CD8-positive, alpha-beta memory T cell (primary cell): ENCODE measurements at regions not wholly inside any gene's neighbourhood (a gene's known extent, or its start where the extent isn't known, plus 50 kb on each side); places are given as distances from the start of the nearest gene placed in this dataset.

Experiments used
- CTCF ChIA-PET: fragments of 350-600 bp; sonication (Branson Sonifier 250); formaldehyde crosslinking; loops from one replicate; lab custom pipeline; 2021; ENCODE audit warnings: antibody characterized with exemption; lab: Charles Lee
- POLR2A ChIA-PET: fragments of 350-600 bp; sonication (Branson Sonifier 250); formaldehyde crosslinking; loops from one replicate; lab custom pipeline; 2021; ENCODE audit warnings: antibody characterized with exemption; lab: Charles Lee
- DNase-seq, 5 donors: peaks; one replicate each; pipeline versions ENCODE4 v3.0.0 to v3.0.0-alpha.2; 2020 to 2022; ENCODE audit warnings: mixed read lengths in 1 of 5
- H3K27ac ChIP-seq: one replicate; pipeline ENCODE4 v1.7.0; 2013; ENCODE audit warnings: low read depth, mild to moderate bottlenecking, low read length, moderate library complexity
- H3K27me3 ChIP-seq: 2 replicates; pipeline ENCODE4 v1.7.0; 2013; ENCODE audit warnings: low read length, mild to moderate bottlenecking; ENCODE audit not compliant: insufficient read depth, poor library complexity, severe bottlenecking
- H3K36me3 ChIP-seq: 2 replicates; pipeline ENCODE4 v1.7.0; 2013; ENCODE audit warnings: mild to moderate bottlenecking, low read length, moderate library complexity; ENCODE audit not compliant: insufficient read depth
- H3K4me1 ChIP-seq: 2 replicates; pipeline ENCODE4 v1.7.0; 2013; ENCODE audit warnings: mild to moderate bottlenecking, low read length, moderate library complexity; ENCODE audit not compliant: insufficient read depth
- H3K4me3 ChIP-seq: 2 replicates; pipeline ENCODE4 v1.7.0; 2013; ENCODE audit warnings: mild to moderate bottlenecking, low read length
- H3K9me3 ChIP-seq: 2 replicates; pipeline ENCODE4 v1.7.0; 2013; ENCODE audit warnings: mild to moderate bottlenecking, low read length
- H3K27ac Mint-ChIP-seq, 8 donors: one replicate each; pipeline ENCODE4 v1.8.0; 2020 to 2021; ENCODE audit warnings: mixed read lengths in 8 of 8, mild to moderate bottlenecking in 6 of 8, inconsistent platforms in 3 of 8, moderate library complexity in 3 of 8
- H3K27me3 Mint-ChIP-seq, 2 donors: one replicate each; pipeline ENCODE4 v1.8.0; 2020 to 2021; ENCODE audit warnings: mixed read lengths in 2 of 2, mild to moderate bottlenecking in 1 of 2, moderate library complexity in 1 of 2
- H3K36me3 Mint-ChIP-seq, 3 donors: one replicate each; pipeline ENCODE4 v1.8.0; 2020 to 2021; ENCODE audit warnings: mixed read lengths in 3 of 3, inconsistent platforms in 1 of 3, mild to moderate bottlenecking in 1 of 3
- H3K4me1 Mint-ChIP-seq, 3 donors: one replicate each; pipeline ENCODE4 v1.8.0; 2020 to 2021; ENCODE audit warnings: mixed read lengths in 3 of 3, inconsistent platforms in 1 of 3, mild to moderate bottlenecking in 1 of 3
- H3K4me3 Mint-ChIP-seq, 7 donors: one replicate each; pipeline ENCODE4 v1.8.0; 2020 to 2021; ENCODE audit warnings: mixed read lengths in 7 of 7, mild to moderate bottlenecking in 6 of 7, moderate library complexity in 4 of 7, inconsistent platforms in 2 of 7
- H3K9me3 Mint-ChIP-seq, 5 donors: one replicate each; pipeline ENCODE4 v1.8.0; 2020 to 2022; ENCODE audit warnings: mixed read lengths in 5 of 5, mild to moderate bottlenecking in 3 of 5, moderate library complexity in 2 of 5, inconsistent platforms in 1 of 5

DNA sequence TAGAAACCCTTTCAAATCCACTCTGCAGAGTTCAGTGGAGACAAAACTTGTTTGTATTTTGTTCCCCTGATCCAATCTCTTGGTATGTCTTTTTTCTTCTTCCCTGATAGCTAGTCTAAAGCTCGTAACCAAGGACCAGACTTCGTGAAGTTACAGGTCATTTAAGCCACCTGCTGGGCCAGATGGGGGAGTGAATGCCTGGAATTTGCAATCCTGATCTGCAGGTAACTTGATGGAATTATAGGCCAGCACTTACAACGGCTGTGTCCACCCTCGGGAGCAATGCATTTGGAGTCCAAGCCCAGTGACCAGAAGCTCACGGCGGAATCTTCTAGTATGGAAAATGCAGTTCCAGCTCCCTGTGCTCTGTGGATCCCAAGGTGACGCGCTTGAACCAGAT is 566.9 kb downstream of the TCERG1L start:
- H3K36me3 Mint-ChIP-seq, result no peaks in the 10 kb centered on the region
- CTCF ChIA-PET, result no interaction called here
- POLR2A ChIA-PET, result no interaction called here
- Histone ChIP-seq H3K9me3 (no peaks in the 10 kb centered on the region), H3K4me1 (no peaks in the 10 kb centered on the region), H3K27ac (no peak overlapping the region), H3K27me3 (no peaks in the 10 kb centered on the region), H3K36me3 (no peaks in the 10 kb centered on the region), H3K4me3 (no peak overlapping the region)
- peaks cover 0 to 3% (median under 1%) of the 10 kb centered on the region in 5 donors for H3K9me3 Mint-ChIP-seq
- H3K27ac Mint-ChIP-seq, result no peak overlapping the region
- no peak for DNase-seq
- no peaks in the 10 kb centered on the region for H3K27me3 Mint-ChIP-seq
- no peak overlapping the region for H3K4me3 Mint-ChIP-seq
- no peaks in the 10 kb centered on the region for H3K4me1 Mint-ChIP-seq

DNA sequence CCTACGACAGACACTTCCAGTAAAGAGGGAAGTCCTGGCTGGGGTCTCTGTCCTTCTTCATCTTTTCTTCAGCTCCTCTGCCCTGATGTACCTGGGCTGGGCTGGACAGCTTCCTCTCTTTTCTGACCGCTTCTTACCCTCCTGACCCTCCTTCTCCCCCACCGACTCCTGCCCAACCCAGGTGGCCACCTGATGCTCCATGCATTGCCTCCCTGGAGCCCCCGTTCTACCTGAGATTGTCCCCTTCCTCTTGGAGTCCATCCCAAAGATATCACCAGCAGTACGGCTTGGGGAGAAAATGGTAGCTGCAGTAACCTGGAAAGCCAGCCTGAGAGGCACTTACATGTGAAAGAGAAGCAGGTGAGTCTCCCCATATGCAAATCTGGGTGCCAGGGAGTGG is 566.3 kb downstream of the TCERG1L start:
- Histone ChIP-seq H3K4me3 (no peak overlapping the region), H3K36me3 (no peaks in the 10 kb centered on the region), H3K27ac (no peak overlapping the region), H3K27me3 (no peaks in the 10 kb centered on the region), H3K4me1 (no peaks in the 10 kb centered on the region), H3K9me3 (no peaks in the 10 kb centered on the region)
- ChIA-PET CTCF (no interaction called here), POLR2A (no interaction called here)
- Mint-ChIP-seq H3K27me3 (no peaks in the 10 kb centered on the region), H3K36me3 (no peaks in the 10 kb centered on the region), H3K4me1 (no peaks in the 10 kb centered on the region), H3K9me3 (peaks cover 0 to 4% (median 2%) of the 10 kb centered on the region in 5 donors), H3K27ac (no peak overlapping the region), H3K4me3 (no peak overlapping the region)
- no peak for DNase-seq

DNA sequence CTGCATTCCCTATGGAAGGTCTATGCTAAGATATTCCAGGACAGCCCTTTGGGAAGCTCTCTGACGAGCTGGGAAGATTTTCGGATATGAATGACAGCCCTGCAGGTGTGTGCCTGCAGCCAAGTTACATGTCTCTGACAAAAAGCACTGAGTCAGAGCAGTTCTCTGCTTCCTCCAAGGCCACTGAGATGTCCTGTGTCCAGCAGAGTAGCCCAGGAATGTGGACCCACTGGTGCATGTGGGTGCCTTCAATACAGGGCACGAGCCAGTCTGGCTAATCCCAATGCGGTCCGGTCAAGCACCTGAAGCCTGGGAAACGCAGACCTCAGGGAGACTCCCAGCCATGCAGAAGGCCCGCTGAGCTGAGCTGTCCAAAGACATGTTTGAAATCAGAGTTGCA is 565.7 kb downstream of the TCERG1L start:
- Mint-ChIP-seq H3K27ac (no peak overlapping the region), H3K27me3 (no peaks in the 10 kb centered on the region), H3K4me3 (no peak overlapping the region), H3K4me1 (no peaks in the 10 kb centered on the region), H3K9me3 (peaks cover 0 to 4% (median 2%) of the 10 kb centered on the region in 5 donors), H3K36me3 (no peaks in the 10 kb centered on the region)
- Histone ChIP-seq H3K4me3 (no peak overlapping the region), H3K27me3 (no peaks in the 10 kb centered on the region), H3K36me3 (no peaks in the 10 kb centered on the region), H3K9me3 (no peaks in the 10 kb centered on the region), H3K4me1 (no peaks in the 10 kb centered on the region), H3K27ac (no peak overlapping the region)
- ChIA-PET POLR2A (no interaction called here), CTCF (no interaction called here)
- DNase-seq, result no peak

DNA sequence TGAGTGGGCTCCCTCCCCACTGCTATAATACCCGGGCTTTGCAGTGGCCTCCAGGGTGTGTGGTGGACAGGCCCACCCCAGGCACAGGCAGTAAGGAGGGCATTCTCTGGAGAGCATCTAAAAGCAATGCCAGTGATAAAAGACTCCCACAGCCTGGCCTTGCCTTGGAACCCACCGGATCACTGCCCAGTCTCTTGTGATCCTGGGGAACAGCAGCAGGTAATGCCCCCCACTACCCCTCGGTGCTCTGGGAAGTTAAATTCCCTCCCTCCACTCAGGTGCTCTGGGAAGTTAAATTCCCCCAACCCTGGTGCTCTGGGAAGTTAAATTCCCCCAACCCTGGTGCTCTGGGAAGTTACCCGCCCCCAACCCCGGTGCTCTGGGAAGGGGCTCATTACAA is 565.2 kb downstream of the TCERG1L start:
- Mint-ChIP-seq H3K9me3 (peaks cover 0 to 4% (median 2%) of the 10 kb centered on the region in 5 donors), H3K36me3 (no peaks in the 10 kb centered on the region), H3K4me3 (no peak overlapping the region), H3K27ac (no peak overlapping the region), H3K4me1 (no peaks in the 10 kb centered on the region), H3K27me3 (no peaks in the 10 kb centered on the region)
- H3K4me1 ChIP-seq, result no peaks in the 10 kb centered on the region
- H3K27ac ChIP-seq, result no peak overlapping the region
- no peak for DNase-seq
- H3K9me3 ChIP-seq, result no peaks in the 10 kb centered on the region
- H3K4me3 ChIP-seq, result no peak overlapping the region
- ChIA-PET POLR2A (no interaction called here), CTCF (no interaction called here)
- no peaks in the 10 kb centered on the region for H3K36me3 ChIP-seq
- no peaks in the 10 kb centered on the region for H3K27me3 ChIP-seq

DNA sequence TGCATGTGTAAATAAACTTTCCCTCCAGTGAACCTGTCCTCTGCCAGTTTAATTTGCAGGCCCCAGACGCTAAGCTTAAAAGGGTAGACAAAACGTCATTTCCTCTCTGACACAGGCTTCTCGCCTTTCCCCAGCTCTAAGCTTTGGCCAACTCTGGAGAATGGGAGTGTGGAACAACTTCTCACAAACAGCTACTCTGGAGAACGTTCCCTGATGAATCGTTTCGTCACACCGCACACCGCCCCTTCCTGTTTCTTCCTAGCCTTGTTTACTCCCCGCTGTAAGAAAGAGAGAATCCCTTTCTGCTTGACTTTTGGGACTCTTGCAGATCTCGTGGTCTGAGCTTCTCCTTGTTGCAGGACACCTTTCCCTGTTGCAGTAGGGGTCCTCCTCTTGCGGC is 564.2 kb downstream of the TCERG1L start:
- CTCF ChIA-PET, result no interaction called here
- POLR2A ChIA-PET, result no interaction called here

DNA sequence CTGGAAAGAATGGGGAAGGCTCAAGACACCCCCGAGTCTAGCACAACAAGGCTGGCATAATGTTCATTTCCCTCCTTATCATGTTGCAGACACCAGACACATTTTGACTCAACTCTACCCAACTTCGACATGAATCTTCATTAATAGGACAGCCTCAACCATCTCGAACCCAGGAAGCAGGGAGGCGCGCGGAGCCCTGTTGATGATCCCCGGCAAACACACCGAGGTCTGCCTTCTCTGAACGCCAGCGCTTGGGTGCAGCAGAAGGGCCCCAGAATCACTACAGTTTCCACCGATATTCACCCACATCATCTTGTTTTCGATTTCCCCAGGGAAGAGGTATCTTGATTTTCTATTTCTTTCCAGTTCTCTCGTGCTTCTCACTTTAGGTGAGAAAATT is 563.6 kb downstream of the TCERG1L start:
- CTCF ChIA-PET, result no interaction called here
- Mint-ChIP-seq H3K36me3 (no peaks in the 10 kb centered on the region), H3K27ac (no peak overlapping the region)

More for the DNA sequence above, 564.2 kb downstream of the TCERG1L start:
- no peaks in the 10 kb centered on the region for H3K4me1 Mint-ChIP-seq
- H3K27me3 Mint-ChIP-seq, result no peaks in the 10 kb centered on the region
- H3K36me3 ChIP-seq, result no peaks in the 10 kb centered on the region
- H3K36me3 Mint-ChIP-seq, result no peaks in the 10 kb centered on the region
- no peaks in the 10 kb centered on the region for H3K27me3 ChIP-seq
- H3K27ac Mint-ChIP-seq, result no peak overlapping the region
- H3K4me3 Mint-ChIP-seq, result no peak overlapping the region
- DNase-seq, result no peak
- no peaks in the 10 kb centered on the region for H3K4me1 ChIP-seq
- no peak overlapping the region for H3K27ac ChIP-seq
- peaks cover 0 to 4% (median 2%) of the 10 kb centered on the region in 5 donors for H3K9me3 Mint-ChIP-seq
- no peaks in the 10 kb centered on the region for H3K9me3 ChIP-seq
- H3K4me3 ChIP-seq, result no peak overlapping the region

DNA sequence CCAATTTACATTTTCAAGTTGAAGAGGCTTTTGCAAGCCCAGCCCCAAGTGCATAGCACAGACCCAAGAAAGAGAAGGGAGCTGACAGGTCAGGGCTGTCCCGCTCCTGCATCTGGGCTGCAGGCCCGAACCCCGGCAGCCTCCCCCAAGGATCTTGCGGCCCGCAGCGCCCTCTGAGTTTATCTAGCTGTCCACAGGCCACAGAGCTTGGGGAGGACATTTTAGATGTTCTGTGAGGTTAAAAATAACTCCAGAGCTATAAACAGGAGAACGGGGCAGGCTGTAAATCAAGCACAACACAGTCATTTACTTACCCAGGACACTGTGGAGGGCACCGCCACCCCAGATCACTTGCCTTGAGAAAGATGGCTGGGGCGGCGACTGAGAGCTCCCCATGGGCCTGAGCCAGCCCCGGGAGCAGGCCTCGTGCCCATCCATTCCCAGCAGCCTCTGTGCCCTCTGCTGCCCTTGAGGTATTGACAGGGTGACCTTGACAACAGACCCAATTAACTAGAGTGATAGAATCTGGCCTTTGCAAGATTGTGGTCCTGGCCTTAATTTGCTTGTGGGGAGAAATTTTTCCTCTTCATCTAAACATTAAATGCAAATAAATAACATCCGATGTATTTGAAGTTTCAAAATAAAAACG is 563.0 kb downstream of the TCERG1L start:
- H3K27ac ChIP-seq, result no peak overlapping the region
- Mint-ChIP-seq H3K36me3 (no peaks in the 10 kb centered on the region), H3K27me3 (no peaks in the 10 kb centered on the region), H3K9me3 (peaks cover 2 to 4% (median 2%) of the 10 kb centered on the region in 5 donors), H3K4me3 (no peak overlapping the region), H3K4me1 (no peaks in the 10 kb centered on the region), H3K27ac (no peak overlapping the region)
- no peaks in the 10 kb centered on the region for H3K9me3 ChIP-seq
- H3K27me3 ChIP-seq, result no peaks in the 10 kb centered on the region
- CTCF ChIA-PET, result no interaction called here
- H3K4me3 ChIP-seq, result no peak overlapping the region
- H3K36me3 ChIP-seq, result no peaks in the 10 kb centered on the region
- no peaks in the 10 kb centered on the region for H3K4me1 ChIP-seq
- no peak for DNase-seq
- POLR2A ChIA-PET, result no interaction called here

More for the DNA sequence above, 563.6 kb downstream of the TCERG1L start:
- no peaks in the 10 kb centered on the region for H3K9me3 ChIP-seq
- H3K4me1 ChIP-seq, result no peaks in the 10 kb centered on the region
- no peak for DNase-seq
- Mint-ChIP-seq H3K4me3 (no peak overlapping the region), H3K27me3 (no peaks in the 10 kb centered on the region), H3K4me1 (no peaks in the 10 kb centered on the region), H3K9me3 (peaks cover 0 to 4% (median 2%) of the 10 kb centered on the region in 5 donors)
- no peak overlapping the region for H3K4me3 ChIP-seq
- no peaks in the 10 kb centered on the region for H3K27me3 ChIP-seq
- no peaks in the 10 kb centered on the region for H3K36me3 ChIP-seq
- POLR2A ChIA-PET, result no interaction called here
- no peak overlapping the region for H3K27ac ChIP-seq

DNA sequence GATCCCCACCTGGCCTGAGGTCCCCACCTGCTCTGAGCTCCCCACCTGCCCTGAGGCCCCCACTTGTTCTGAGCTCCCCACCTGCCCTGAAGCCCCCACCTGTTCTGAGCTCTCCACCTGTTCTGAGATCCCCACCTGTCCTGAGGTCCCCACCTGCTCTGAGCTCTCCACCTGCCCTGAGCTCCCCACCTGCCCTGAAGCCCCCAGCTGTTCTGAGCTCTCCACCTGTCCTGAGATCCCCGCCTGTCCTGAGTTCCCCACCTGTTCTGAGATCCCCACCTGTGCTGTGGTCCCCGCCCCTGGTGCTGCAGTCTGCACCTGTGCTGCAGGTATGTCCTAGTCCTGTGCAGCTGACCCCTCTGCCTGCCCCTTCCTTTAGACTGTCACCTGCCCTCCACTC is 561.6 kb downstream of the TCERG1L start:
- ChIA-PET CTCF (no interaction called here), POLR2A (no interaction called here)
- Histone ChIP-seq H3K4me3 (no peak overlapping the region), H3K27me3 (no peaks in the 10 kb centered on the region), H3K36me3 (no peaks in the 10 kb centered on the region), H3K4me1 (no peaks in the 10 kb centered on the region), H3K9me3 (no peaks in the 10 kb centered on the region), H3K27ac (no peak overlapping the region)
- H3K27me3 Mint-ChIP-seq, result no peaks in the 10 kb centered on the region
- no peak overlapping the region for H3K27ac Mint-ChIP-seq
- no peak for DNase-seq
- H3K36me3 Mint-ChIP-seq, result no peaks in the 10 kb centered on the region
- H3K4me1 Mint-ChIP-seq, result no peaks in the 10 kb centered on the region
- H3K9me3 Mint-ChIP-seq, result peaks cover 2 to 8% (median 5%) of the 10 kb centered on the region in 5 donors
- no peak overlapping the region for H3K4me3 Mint-ChIP-seq
